Karpas-422 (cell line): ENCODE measurements at regions not wholly inside any gene's neighbourhood (a gene's known extent, or its start where the extent isn't known, plus 50 kb on each side); places are given as distances from the start of the nearest gene placed in this dataset.
"Not testable (repeated sequence)": the region's sequence is repeated elsewhere in the genome, so short reads cannot be mapped to it uniquely, and the experiment has no call there.

Experiments
- DNase-seq: peaks from one replicate; pipeline ENCODE4 v3.0.0-alpha.2; 2015
- H2AFZ ChIP-seq: fragments of 200-600 bp; sonication (generic); 2 replicates; pipeline ENCODE4 v1.6.1; 2014; ENCODE audit warnings: antibody characterized with exemption, low read length, mixed read lengths
- H3K27ac ChIP-seq: fragments of 200-600 bp; sonication (generic); 2 replicates; pipeline ENCODE4 v1.5.1; 2014; ENCODE audit warnings: mild to moderate bottlenecking, low read length, moderate library complexity
- H3K27me3 ChIP-seq: fragments of 200-600 bp; sonication (generic); 2 replicates; pipeline ENCODE4 v1.6.1; 2014; ENCODE audit warnings: low read length, mixed read lengths
- H3K36me3 ChIP-seq: fragments of 200-600 bp; sonication (generic); 2 replicates; pipeline ENCODE4 v1.6.1; 2014; ENCODE audit warnings: low read length, mixed read lengths; ENCODE audit not compliant: insufficient read depth
- H3K4me1 ChIP-seq: fragments of 200-600 bp; sonication (generic); 2 replicates; pipeline ENCODE4 v1.6.1; 2014; ENCODE audit warnings: mild to moderate bottlenecking, low read length, mixed read lengths
- H3K4me2 ChIP-seq: fragments of 200-600 bp; sonication (generic); 2 replicates; pipeline ENCODE4 v1.6.1; 2014; ENCODE audit warnings: low read length, low read depth, mild to moderate bottlenecking; ENCODE audit not compliant: poor library complexity, severe bottlenecking
- H3K4me3 ChIP-seq: fragments of 200-600 bp; sonication (generic); 2 replicates; pipeline ENCODE4 v1.5.1; 2014; ENCODE audit warnings: mild to moderate bottlenecking, antibody characterized with exemption, low read length, mixed read lengths
- H3K79me2 ChIP-seq: fragments of 200-600 bp; sonication (generic); 2 replicates; pipeline ENCODE4 v1.6.1; 2014; ENCODE audit warnings: mild to moderate bottlenecking, low read length, mixed read lengths
- H3K9ac ChIP-seq: fragments of 200-600 bp; sonication (generic); 2 replicates; pipeline ENCODE4 v1.6.0; 2014; ENCODE audit warnings: low read length
- H3K9me2 ChIP-seq: fragments of 200-600 bp; sonication (generic), shearing (Covaris generic); replicated peaks from 2 replicates; pipeline ENCODE4 v1.6.0; 2014; ENCODE audit warnings: mild to moderate bottlenecking, low read length, moderate library complexity; ENCODE audit not compliant: insufficient read depth
- H3K9me3 ChIP-seq: fragments of 300-700, 200-600 bp; sonication (generic); 2 replicates; pipeline ENCODE4 v1.6.1; 2014; ENCODE audit warnings: low read length, mixed read lengths
- H4K20me1 ChIP-seq: fragments of 200-600 bp; sonication (generic); 2 replicates; pipeline ENCODE4 v1.6.1; 2014; ENCODE audit warnings: mild to moderate bottlenecking, antibody characterized with exemption, low read length, low read depth; ENCODE audit not compliant: insufficient read depth

- H2AFZ ChIP-seq, result no peak overlapping the region
- no peaks in the 10 kb centered on the region for H3K9me2 ChIP-seq
- no peak overlapping the region for H3K4me2 ChIP-seq
- H3K4me3 ChIP-seq, result no peak overlapping the region
- no peaks in the 10 kb centered on the region for H3K36me3 ChIP-seq
- no peak for DNase-seq
- H3K9me3 ChIP-seq, result no peaks in the 10 kb centered on the region
- no peaks in the 10 kb centered on the region for H3K79me2 ChIP-seq
- H4K20me1 ChIP-seq, result no peaks in the 10 kb centered on the region
- no peaks in the 10 kb centered on the region for H3K27me3 ChIP-seq
- no peaks in the 10 kb centered on the region for H3K4me1 ChIP-seq
- H3K27ac ChIP-seq, result no peak overlapping the region
- H3K9ac ChIP-seq, result no peak overlapping the region
Measured at GRCh38 chrX:25130619-25131018, 114.9 kb upstream of the ARX start.

- no peaks in the 10 kb centered on the region for H3K36me3 ChIP-seq
- DNase-seq, result no peak
- no peak overlapping the region for H3K9ac ChIP-seq
- H4K20me1 ChIP-seq, result no peaks in the 10 kb centered on the region
- no peaks in the 10 kb centered on the region for H3K9me2 ChIP-seq
- no peaks in the 10 kb centered on the region for H3K4me1 ChIP-seq
- H3K27me3 ChIP-seq, result no peaks in the 10 kb centered on the region
- H3K4me3 ChIP-seq, result no peak overlapping the region
- H3K27ac ChIP-seq, result no peak overlapping the region
- no peak overlapping the region for H3K4me2 ChIP-seq
- no peaks in the 10 kb centered on the region for H3K9me3 ChIP-seq
- no peaks in the 10 kb centered on the region for H3K79me2 ChIP-seq
- H2AFZ ChIP-seq, result no peak overlapping the region
Measured at GRCh38 chrX:25125483-25125882, 109.7 kb upstream of the ARX start.

- H4K20me1 ChIP-seq, result no peaks in the 10 kb centered on the region
- H3K9me2 ChIP-seq, result no peaks in the 10 kb centered on the region
- H3K4me3 ChIP-seq, result no peak overlapping the region
- H3K27me3 ChIP-seq, result no peaks in the 10 kb centered on the region
- no peak overlapping the region for H3K9ac ChIP-seq
- no peak overlapping the region for H2AFZ ChIP-seq
- no peaks in the 10 kb centered on the region for H3K9me3 ChIP-seq
- no peak overlapping the region for H3K27ac ChIP-seq
- H3K79me2 ChIP-seq, result no peaks in the 10 kb centered on the region
- DNase-seq, result no peak
- H3K36me3 ChIP-seq, result no peaks in the 10 kb centered on the region
- H3K4me2 ChIP-seq, result no peak overlapping the region
- H3K4me1 ChIP-seq, result no peaks in the 10 kb centered on the region
Measured at GRCh38 chrX:25124391-25124790, 108.6 kb upstream of the ARX start.

- Histone ChIP-seq H3K9ac (no peak overlapping the region), H3K27me3 (no peaks in the 10 kb centered on the region), H3K27ac (no peak overlapping the region), H3K9me3 (no peaks in the 10 kb centered on the region), H2AFZ (no peak overlapping the region), H3K9me2 (no peaks in the 10 kb centered on the region), H3K79me2 (no peaks in the 10 kb centered on the region), H3K4me3 (no peak overlapping the region), H4K20me1 (no peaks in the 10 kb centered on the region), H3K4me1 (no peaks in the 10 kb centered on the region), H3K36me3 (no peaks in the 10 kb centered on the region), H3K4me2 (no peak overlapping the region)
- no peak for DNase-seq
Measured at GRCh38 chrX:25112156-25112555, 96.4 kb upstream of the ARX start.

GRCh38 chrX:25108481-25108880, 92.7 kb upstream of the ARX start:
- Histone ChIP-seq H3K9me2 (no peaks in the 10 kb centered on the region), H3K9ac (no peak overlapping the region), H3K9me3 (no peaks in the 10 kb centered on the region), H2AFZ (no peak overlapping the region), H3K4me3 (no peak overlapping the region), H3K79me2 (no peaks in the 10 kb centered on the region), H3K27me3 (no peaks in the 10 kb centered on the region), H3K27ac (no peak overlapping the region), H3K36me3 (no peaks in the 10 kb centered on the region), H3K4me2 (no peak overlapping the region), H3K4me1 (no peaks in the 10 kb centered on the region), H4K20me1 (no peaks in the 10 kb centered on the region)
- DNase-seq, result no peak

- no peaks in the 10 kb centered on the region for H3K9me3 ChIP-seq
- no peak overlapping the region for H3K9ac ChIP-seq
- H3K9me2 ChIP-seq, result no peaks in the 10 kb centered on the region
- no peak for DNase-seq
- H4K20me1 ChIP-seq, result no peaks in the 10 kb centered on the region
- no peaks in the 10 kb centered on the region for H3K27me3 ChIP-seq
- no peak overlapping the region for H3K4me2 ChIP-seq
- no peak overlapping the region for H3K4me3 ChIP-seq
- H3K79me2 ChIP-seq, result no peaks in the 10 kb centered on the region
- H3K4me1 ChIP-seq, result no peaks in the 10 kb centered on the region
- no peak overlapping the region for H3K27ac ChIP-seq
- H2AFZ ChIP-seq, result no peak overlapping the region
- H3K36me3 ChIP-seq, result no peaks in the 10 kb centered on the region
Measured at GRCh38 chrX:25105221-25105620, 89.5 kb upstream of the ARX start.

- no peaks in the 10 kb centered on the region for H3K4me1 ChIP-seq
- H3K9ac ChIP-seq, result no peak overlapping the region
- no peak overlapping the region for H3K27ac ChIP-seq
- H3K4me3 ChIP-seq, result no peak overlapping the region
- no peaks in the 10 kb centered on the region for H3K36me3 ChIP-seq
- H3K4me2 ChIP-seq, result no peak overlapping the region
- DNase-seq, result no peak
- H2AFZ ChIP-seq, result no peak overlapping the region
- no peaks in the 10 kb centered on the region for H3K9me2 ChIP-seq
- H3K79me2 ChIP-seq, result no peaks in the 10 kb centered on the region
- no peaks in the 10 kb centered on the region for H4K20me1 ChIP-seq
- no peaks in the 10 kb centered on the region for H3K27me3 ChIP-seq
- H3K9me3 ChIP-seq, result no peaks in the 10 kb centered on the region
Measured at GRCh38 chrX:25096522-25097045, 80.8 kb upstream of the ARX start.

- H3K79me2 ChIP-seq, H3K27me3 ChIP-seq, H3K9me2 ChIP-seq, H3K4me3 ChIP-seq, H3K4me2 ChIP-seq, DNase-seq, H3K9ac ChIP-seq, H3K27ac ChIP-seq, H3K4me1 ChIP-seq, H4K20me1 ChIP-seq, H3K9me3 ChIP-seq, H3K36me3 ChIP-seq, H2AFZ ChIP-seq: not testable (repeated sequence)
Measured at GRCh38 chrX:25091152-25091551, 75.4 kb upstream of the ARX start.

- H3K36me3 ChIP-seq, result no peaks in the 10 kb centered on the region
- no peak for DNase-seq
- no peak overlapping the region for H3K27ac ChIP-seq
- no peaks in the 10 kb centered on the region for H4K20me1 ChIP-seq
- H3K4me2 ChIP-seq, result no peak overlapping the region
- no peak overlapping the region for H3K9ac ChIP-seq
- H3K9me2 ChIP-seq, result no peaks in the 10 kb centered on the region
- H3K4me3 ChIP-seq, result no peak overlapping the region
- H2AFZ ChIP-seq, result no peak overlapping the region
- H3K9me3 ChIP-seq, result 0 out of 2 replicates have a peak, but pooled peaks cover 3% of the 10 kb centered on the region
- no peaks in the 10 kb centered on the region for H3K4me1 ChIP-seq
- no peaks in the 10 kb centered on the region for H3K79me2 ChIP-seq
- H3K27me3 ChIP-seq, result no peaks in the 10 kb centered on the region
Measured at GRCh38 chrX:25084446-25084845, 68.7 kb upstream of the ARX start.
